NCI-H2196 treated with DMSO at 0.1 percent for 48 hours (cell line): ENCODE measurements at regions not wholly inside any gene's neighbourhood (a gene's known extent, or its start where the extent isn't known, plus 50 kb on each side); places are given as distances from the start of the nearest gene placed in this dataset.

ENCODE experiments used
- DNase-seq: peaks from one replicate; lab custom pipeline; 2025; ENCODE audit not compliant: unreplicated experiment; lab: John Stamatoyannopoulos, UW

- DNase-seq = no peak
These were observed 153.0 kb downstream of the SMIM20 start for GRCh38 chr4:26067035-26067434.

DNA sequence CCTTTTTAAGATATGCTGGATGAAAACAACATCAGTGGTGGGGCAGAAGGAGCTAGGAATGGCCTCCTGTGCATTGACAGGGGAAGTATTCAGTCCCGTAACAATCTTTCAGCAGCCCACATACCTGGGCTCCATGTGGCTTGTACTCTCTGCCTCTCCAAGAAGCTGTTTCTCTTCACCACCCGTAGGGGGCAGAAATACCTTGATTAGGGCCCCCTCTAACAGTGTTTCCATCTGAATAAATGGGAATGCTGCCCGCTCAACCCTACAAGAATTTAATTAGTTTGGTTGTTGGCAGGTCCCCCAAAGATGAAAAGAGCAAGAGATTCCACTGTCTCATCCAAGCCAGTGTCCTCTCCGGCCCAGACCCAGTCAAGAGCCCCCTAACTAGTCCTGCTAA is 155.2 kb downstream of the SMIM20 start:
- DNase-seq = no peak

DNA sequence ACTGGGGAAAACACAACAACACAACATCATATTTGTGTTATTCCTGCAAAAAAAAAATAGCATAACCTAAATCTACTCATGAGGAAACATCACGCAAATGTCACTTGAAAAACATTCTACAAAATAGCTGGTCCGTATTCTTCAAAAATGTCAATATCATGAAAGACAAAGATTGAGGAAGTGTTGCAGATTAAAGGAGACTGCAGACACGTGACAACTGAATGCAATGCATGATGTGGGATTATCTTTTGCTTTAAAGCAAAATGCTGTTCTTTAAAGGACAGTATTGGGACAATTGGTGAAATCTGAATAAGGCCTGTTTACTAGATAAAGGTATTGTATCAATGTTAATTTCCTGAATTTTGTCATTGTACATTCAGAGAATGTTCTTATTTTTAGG is 157.7 kb downstream of the SMIM20 start:
- no peak for DNase-seq

DNA sequence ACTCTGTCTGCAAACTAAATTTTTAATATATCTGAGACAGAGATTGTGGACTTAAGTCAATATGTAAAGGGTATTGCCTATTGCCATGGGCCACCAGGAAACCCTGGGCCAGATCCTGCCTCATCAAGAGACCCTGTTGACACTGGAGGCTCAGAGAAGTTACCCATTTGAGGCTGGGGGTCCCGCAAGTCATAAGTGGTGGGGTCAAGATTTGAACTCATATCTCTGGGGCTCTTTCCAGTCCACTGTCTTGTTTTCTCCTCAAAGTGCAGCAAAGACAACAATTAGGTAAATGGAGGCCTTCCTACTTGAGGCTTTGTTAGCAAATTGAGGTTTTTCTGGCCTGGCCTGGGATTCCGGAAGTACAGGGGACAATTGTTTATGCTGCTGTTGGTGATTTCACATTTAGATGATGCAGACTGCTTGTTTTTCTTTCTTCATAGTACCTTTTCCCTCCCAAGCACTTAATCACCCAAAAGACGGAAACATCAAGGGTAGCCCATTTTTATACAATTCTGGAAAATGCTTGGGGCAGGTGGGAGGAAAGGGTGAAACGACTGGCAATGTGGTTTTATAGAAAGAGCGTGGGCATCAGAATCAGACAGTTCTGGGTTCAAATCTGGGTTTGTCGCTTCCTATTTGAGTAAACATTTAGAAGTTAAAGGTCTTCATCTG is 160.0 kb downstream of the SMIM20 start:
- no peak for DNase-seq

DNA sequence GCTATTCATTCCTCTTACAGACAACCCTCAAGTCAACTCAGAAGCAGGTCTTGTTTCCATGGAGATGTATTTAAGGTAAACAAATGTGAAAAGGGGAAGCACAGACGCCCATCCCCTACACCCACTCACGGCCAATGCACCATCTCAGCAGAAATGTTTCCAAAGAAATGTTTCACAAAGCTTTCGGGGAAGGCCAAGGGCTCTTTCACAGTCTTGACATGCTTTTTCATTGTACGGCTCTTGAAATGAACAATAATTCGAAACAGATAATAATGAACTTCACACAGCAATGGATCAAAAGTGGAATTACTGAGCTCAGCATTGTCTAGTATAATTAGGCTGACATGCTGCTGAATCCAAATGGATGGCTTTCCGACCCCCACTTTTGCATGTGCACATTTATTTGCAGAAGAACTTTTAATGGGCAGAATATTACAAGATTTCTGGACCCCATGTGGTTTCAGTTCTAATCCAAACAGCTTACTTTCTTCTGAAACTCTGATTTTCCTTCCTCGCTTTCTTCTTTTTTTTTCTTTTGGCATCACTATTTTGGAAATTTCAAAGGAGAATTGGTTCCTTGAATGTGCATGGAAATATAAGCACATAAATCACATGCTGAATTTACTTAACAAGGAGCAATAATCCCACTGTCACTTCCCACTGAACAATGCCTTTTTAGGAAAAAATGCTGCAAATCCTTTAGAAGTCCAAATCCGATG is 160.9 kb downstream of the SMIM20 start:
- DNase-seq = no peak

DNA sequence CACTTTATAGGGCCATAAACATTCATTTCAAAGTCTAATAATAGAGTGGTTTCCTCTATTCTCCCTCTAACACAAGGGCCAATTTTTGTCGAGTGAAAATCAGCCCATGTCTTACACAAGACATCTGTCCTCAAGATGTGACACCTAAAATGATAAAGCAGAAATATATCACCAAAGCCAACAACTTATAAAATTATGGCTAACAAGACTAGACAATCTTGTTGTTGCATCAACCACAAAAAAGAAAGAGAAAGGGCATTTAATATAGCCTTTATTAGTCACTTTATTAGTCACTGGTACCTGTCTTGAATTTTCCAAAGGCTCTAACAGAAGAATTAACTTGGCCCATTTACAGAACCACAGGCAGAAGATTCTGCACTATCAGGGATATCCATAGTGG is 161.6 kb downstream of the SMIM20 start:
- no peak for DNase-seq

- DNase-seq = no peak
These were observed 162.1 kb downstream of the SMIM20 start for GRCh38 chr4:26076000-26076587.

DNA sequence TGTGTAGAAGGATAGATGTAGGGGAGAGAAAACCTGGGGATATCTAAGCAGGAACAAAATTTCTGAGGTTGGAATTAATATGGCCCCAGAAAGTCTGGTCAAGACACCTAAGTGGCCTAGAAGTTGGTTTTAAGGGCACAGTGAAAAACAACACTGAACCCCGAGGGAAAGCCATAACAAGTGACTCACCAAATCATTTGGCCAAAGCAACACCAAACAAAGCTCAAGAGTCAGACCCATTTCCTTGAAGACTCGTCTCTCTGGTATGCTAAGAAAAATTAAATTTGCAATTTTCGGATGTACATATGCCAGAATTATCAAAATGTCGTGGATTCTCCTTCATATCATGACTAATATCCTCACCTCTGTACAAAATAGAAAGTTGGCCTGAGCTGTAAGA is 162.9 kb downstream of the SMIM20 start:
- no peak for DNase-seq

DNA sequence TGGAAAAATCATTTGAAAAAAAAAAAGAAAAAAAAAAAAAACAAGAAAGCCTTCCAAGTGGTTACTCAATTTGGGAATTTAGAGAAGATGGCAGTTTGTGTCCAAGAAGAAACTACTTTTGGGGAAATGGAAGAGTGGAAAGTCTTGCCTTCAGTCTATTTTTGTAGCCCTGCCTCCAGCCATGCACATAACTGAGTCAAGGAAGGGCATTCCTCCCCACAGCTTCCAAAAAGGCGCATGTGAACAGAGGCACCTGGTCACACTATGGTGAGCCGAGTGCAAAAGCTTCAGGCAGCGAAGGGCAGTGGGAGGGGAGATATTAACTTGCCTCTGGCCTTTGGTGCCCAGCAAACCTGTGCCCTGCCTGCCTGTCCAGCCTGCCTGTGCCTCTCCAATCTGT is 163.7 kb downstream of the SMIM20 start:
- no peak for DNase-seq

GRCh38 chr4:26080870-26081628 is 167.0 kb downstream of the SMIM20 start:
- no peak for DNase-seq

GRCh38 chr4:26081795-26082498 is 167.9 kb downstream of the SMIM20 start:
- peak; percentile 11 for DNase-seq

- DNase-seq = no peak
These were observed 168.5 kb downstream of the SMIM20 start for GRCh38 chr4:26082565-26082964.

DNA sequence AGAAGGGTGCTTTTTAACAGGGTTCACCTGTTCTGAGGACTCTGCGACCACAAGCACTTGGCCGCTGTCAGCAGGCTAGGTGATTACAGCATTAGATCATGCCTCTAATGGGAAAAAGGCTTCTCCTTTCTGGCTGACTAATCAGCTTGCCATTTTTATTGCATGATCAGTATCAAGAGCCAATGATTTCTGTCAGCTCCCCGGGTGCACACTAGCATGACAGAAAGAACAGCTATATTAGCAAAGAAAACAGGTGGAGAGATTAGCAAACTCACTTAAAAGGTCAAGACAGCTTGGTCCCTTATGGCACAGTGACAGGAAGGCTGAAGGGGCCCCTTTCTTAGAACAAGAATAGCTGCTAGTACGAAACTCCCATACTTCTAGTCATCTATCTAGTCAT is 170.0 kb downstream of the SMIM20 start:
- DNase-seq = peak; percentile 17

GRCh38 chr4:26084414-26084813 is 170.4 kb downstream of the SMIM20 start:
- DNase-seq = no peak

GRCh38 chr4:26085551-26085950 is 171.5 kb downstream of the SMIM20 start:
- DNase-seq = no peak

- no peak for DNase-seq
These were observed 172.8 kb downstream of the SMIM20 start for GRCh38 chr4:26086621-26087441.

- DNase-seq = peak; percentile 13
These were observed 174.5 kb downstream of the SMIM20 start for GRCh38 chr4:26088433-26088928.

DNA sequence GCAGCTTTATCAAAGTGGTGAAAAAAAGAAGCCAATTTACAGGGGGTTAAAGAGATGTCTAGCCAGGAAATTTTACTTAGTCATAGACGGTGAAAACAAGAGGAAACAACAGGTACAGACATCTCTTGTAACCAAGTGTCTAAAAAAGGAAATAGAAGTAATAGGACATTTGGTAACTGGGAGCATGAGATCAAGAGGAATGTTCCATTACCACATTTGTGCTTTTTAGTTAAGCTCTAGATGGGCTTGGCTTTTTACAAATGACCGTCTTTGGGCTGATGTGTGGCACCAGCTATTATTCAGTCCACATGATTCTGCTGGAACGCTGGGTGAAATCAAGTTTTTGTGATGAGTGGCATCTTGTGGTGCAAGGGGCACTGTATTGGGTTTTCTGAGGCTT is 179.5 kb downstream of the SMIM20 start:
- DNase-seq = no peak

DNA sequence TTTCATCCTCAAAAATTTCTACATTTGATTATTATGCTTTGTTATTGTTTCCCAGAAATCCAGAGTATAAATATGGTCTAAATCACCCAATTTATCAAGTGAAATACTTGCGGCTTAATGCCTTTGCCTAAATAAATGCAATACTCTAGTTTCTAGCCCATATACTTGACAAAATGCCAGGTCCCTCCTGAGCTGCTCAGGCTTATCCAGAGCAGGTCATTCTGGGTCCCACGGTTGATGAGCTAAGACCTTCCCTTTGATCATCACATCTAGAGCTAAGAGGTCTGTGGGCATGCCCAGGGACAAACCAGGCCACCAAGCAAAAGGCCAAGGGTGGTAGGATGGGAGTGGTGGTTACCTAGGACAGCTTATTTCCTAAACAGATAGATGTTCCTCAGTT is 180.1 kb downstream of the SMIM20 start:
- DNase-seq = no peak

GRCh38 chr4:26094911-26095310 is 180.9 kb downstream of the SMIM20 start:
- DNase-seq = no peak
